Neural crest cell (in vitro differentiated cells): ENCODE measurements at regions not wholly inside any gene's neighbourhood (a gene's known extent, or its start where the extent isn't known, plus 50 kb on each side); places are given as distances from the start of the nearest gene placed in this dataset.
A peak's percentile ranks its signal among the peaks of the same experiment; 100 is the strongest.

Experiments
- DNase-seq: peaks from one replicate; pipeline ENCODE4 v3.0.0; 2021; ENCODE audit warnings: low read depth, mixed read lengths, low spot score
- H3K27ac Mint-ChIP-seq: one replicate; pipeline ENCODE4 v1.8.0; 2021; ENCODE audit warnings: mild to moderate bottlenecking, mixed read lengths; ENCODE audit not compliant: unreplicated experiment
- H3K27me3 Mint-ChIP-seq: 2 replicates; pipeline ENCODE4 v1.8.0; 2021; ENCODE audit warnings: low read depth, mild to moderate bottlenecking, mixed read lengths
- H3K36me3 Mint-ChIP-seq: 2 replicates; pipeline ENCODE4 v1.8.0; 2021; ENCODE audit warnings: low read depth, mild to moderate bottlenecking, mixed read lengths
- H3K4me1 Mint-ChIP-seq: 2 replicates; pipeline ENCODE4 v1.8.0; 2021; ENCODE audit warnings: mixed read lengths
- H3K4me3 Mint-ChIP-seq: one replicate; pipeline ENCODE4 v1.8.0; 2021; ENCODE audit warnings: mild to moderate bottlenecking, mixed read lengths
- H3K9me3 Mint-ChIP-seq: 2 replicates; pipeline ENCODE4 v1.8.0; 2021; ENCODE audit warnings: mixed read lengths
- CTCF ChIP-seq: fragments of 200-600 bp; sonication (generic); conservative IDR thresholded peaks from 2 replicates; pipeline ENCODE4 v1.5.0; 2021; ENCODE audit warnings: antibody characterized with exemption, mild to moderate bottlenecking

GRCh38 chr10:78445308-78445707 is 411.6 kb downstream of the RPS24 start:
- Mint-ChIP-seq H3K27ac (no peak overlapping the region), H3K4me3 (no peak overlapping the region), H3K36me3 (no peaks in the 10 kb centered on the region), H3K4me1 (peaks cover 19% of the 10 kb centered on the region), H3K9me3 (no peaks in the 10 kb centered on the region), H3K27me3 (no peaks in the 10 kb centered on the region)
- no peak for DNase-seq
- TF ChIP-seq CTCF: no peak

GRCh38 chr10:78448470-78448869 is 414.8 kb downstream of the RPS24 start:
- no peak for TF ChIP-seq CTCF
- H3K27me3 Mint-ChIP-seq: no peaks in the 10 kb centered on the region
- H3K9me3 Mint-ChIP-seq: no peaks in the 10 kb centered on the region
- peaks cover 19% of the 10 kb centered on the region for H3K4me1 Mint-ChIP-seq
- DNase-seq: no peak
- H3K36me3 Mint-ChIP-seq: no peaks in the 10 kb centered on the region
- no peak overlapping the region for H3K27ac Mint-ChIP-seq
- no peak overlapping the region for H3K4me3 Mint-ChIP-seq

DNA sequence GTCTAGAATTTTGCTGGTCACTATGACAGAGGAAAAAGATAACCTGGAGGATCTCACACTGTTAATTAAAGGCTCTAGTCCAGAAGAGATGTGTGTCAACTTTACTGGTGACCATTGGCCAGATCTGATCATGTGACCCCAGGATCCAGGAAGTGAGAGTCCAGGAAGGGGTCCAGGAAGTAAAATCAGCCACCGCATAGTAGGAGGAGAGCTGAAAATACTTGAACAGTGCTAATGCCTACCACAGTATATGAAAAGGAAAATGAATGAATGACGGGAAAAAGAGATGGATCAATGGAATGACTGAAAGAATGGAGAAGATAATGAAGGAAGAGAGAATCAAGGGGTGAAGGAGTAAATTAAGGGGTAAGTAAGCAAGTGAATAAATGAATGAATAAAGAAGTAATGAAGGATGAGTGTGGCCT is 415.3 kb downstream of the RPS24 start:
- DNase-seq: no peak
- Mint-ChIP-seq H3K4me3 (no peak overlapping the region), H3K27ac (peak overlapping the region; percentile 4), H3K36me3 (no peaks in the 10 kb centered on the region), H3K9me3 (no peaks in the 10 kb centered on the region), H3K27me3 (no peaks in the 10 kb centered on the region), H3K4me1 (peaks cover 19% of the 10 kb centered on the region)
- no peak for TF ChIP-seq CTCF

DNA sequence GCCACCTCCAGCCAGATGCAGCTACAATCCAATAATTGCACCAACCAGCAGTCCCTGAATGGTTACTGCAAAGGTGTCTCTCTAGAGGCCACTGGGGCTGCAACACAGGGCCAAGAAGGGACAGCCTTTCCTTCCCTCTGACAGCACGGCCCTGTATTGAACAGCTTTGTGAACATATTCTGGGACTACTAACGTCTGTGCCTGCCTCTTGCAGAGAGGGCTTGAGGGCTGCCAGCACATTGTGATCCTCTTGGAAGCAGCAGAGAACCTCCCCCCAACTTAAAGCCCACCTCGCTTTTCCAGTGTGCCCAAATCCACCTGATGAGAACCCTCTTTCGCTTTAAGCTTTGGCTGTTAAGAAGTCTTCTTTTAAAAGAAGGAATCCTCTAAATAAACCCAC is 415.9 kb downstream of the RPS24 start:
- H3K36me3 Mint-ChIP-seq: no peaks in the 10 kb centered on the region
- H3K27me3 Mint-ChIP-seq: no peaks in the 10 kb centered on the region
- H3K4me1 Mint-ChIP-seq: peaks cover 22% of the 10 kb centered on the region
- no peak overlapping the region for H3K27ac Mint-ChIP-seq
- H3K9me3 Mint-ChIP-seq: no peaks in the 10 kb centered on the region
- H3K4me3 Mint-ChIP-seq: no peak overlapping the region
- TF ChIP-seq CTCF: no peak
- DNase-seq: no peak

DNA sequence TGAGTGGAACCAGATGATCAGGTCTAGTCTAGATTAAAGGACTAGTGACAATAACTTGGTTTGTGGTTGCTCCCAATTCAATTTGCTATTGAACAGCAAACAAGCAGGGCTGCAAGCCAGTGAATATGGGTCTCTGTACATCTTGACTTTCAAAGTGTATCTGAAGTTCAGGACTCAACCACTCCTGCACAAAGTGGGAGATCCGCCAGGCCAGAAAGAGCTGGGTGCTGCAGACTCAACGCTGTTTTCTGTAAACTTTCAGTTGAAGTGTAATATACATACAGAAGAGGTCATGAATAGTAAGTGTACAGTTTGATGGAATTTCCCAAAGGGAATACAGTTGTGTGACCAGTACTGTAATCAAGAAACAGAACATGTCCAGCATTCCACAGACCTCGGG is 416.6 kb downstream of the RPS24 start:
- H3K9me3 Mint-ChIP-seq: no peaks in the 10 kb centered on the region
- peaks cover 29% of the 10 kb centered on the region for H3K4me1 Mint-ChIP-seq
- no peaks in the 10 kb centered on the region for H3K27me3 Mint-ChIP-seq
- no peak for TF ChIP-seq CTCF
- DNase-seq: no peak
- no peak overlapping the region for H3K4me3 Mint-ChIP-seq
- H3K27ac Mint-ChIP-seq: no peak overlapping the region
- H3K36me3 Mint-ChIP-seq: no peaks in the 10 kb centered on the region
